ENCODE measurements at regions not wholly inside any gene's neighbourhood (a gene's known extent, or its start where the extent isn't known, plus 50 kb on each side); places are given as distances from the start of the nearest gene placed in this dataset.

GRCh38 chr13:72462726-72463125, 264.7 kb downstream of the MZT1 start:
- Mint-ChIP-seq H3K27me3 (no peaks in the 10 kb centered on the region), H3K36me3 (ENCODE audit: low read depth) (no peaks in the 10 kb centered on the region), H3K4me1 (ENCODE audit: low read depth) (no peaks in the 10 kb centered on the region), H3K4me3 (no peak overlapping the region), H3K27ac (no peak overlapping the region), H3K9me3 (no peaks in the 10 kb centered on the region)
- Histone ChIP-seq H3K27me3 (ENCODE audit: control insufficient read depth in 1 of 2, insufficient read depth in 2 of 2, low read length in 2 of 2) (no peaks in the 10 kb centered on the region), H3K27ac (ENCODE audit: low read depth in 1 of 2, low read length in 2 of 2) (no peak overlapping the region), H3K4me1 (ENCODE audit: insufficient read depth, low read length) (no peaks in the 10 kb centered on the region), H3K4me3 (ENCODE audit: low read length) (no peak overlapping the region), H3K9me3 (ENCODE audit: control insufficient read depth in 1 of 2, insufficient read depth in 1 of 2, low read length in 2 of 2) (no peaks in the 10 kb centered on the region), H3K36me3 (ENCODE audit: insufficient read depth, low read length) (no peaks in the 10 kb centered on the region)
- no peak for DNase-seq
- ATAC-seq (ENCODE audit: poor library complexity) = no peak
- TF ChIP-seq CTCF (IDR thresholded peaks at IDR 0.05) = no peak
- intact Hi-C loops (cut with DNase I, micrococcal nuclease) = no loop called here
- CTCF ChIA-PET = no interaction called here
- POLR2A ChIA-PET = no interaction called here

GRCh38 chr13:72462166-72462565, 265.3 kb downstream of the MZT1 start:
- TF ChIP-seq CTCF (IDR thresholded peaks at IDR 0.05) = no peak
- ChIA-PET POLR2A (no interaction called here), CTCF (no interaction called here)
- no peaks in the 10 kb centered on the region for H3K36me3 ChIP-seq (ENCODE audit: insufficient read depth, low read length)
- no peak for ATAC-seq (ENCODE audit: poor library complexity)
- Mint-ChIP-seq H3K27ac (no peak overlapping the region), H3K9me3 (no peaks in the 10 kb centered on the region), H3K4me1 (ENCODE audit: low read depth) (no peaks in the 10 kb centered on the region), H3K4me3 (no peak overlapping the region), H3K27me3 (no peaks in the 10 kb centered on the region), H3K36me3 (ENCODE audit: low read depth) (no peaks in the 10 kb centered on the region)
- no peak overlapping the region for H3K4me3 ChIP-seq (ENCODE audit: low read length)
- H3K4me1 ChIP-seq (ENCODE audit: insufficient read depth, low read length) = no peaks in the 10 kb centered on the region
- H3K27ac ChIP-seq (ENCODE audit: low read depth in 1 of 2, low read length in 2 of 2) = no peak overlapping the region
- no peak for DNase-seq
- intact Hi-C loops (cut with DNase I, micrococcal nuclease) = no loop called here
- H3K9me3 ChIP-seq (ENCODE audit: control insufficient read depth in 1 of 2, insufficient read depth in 1 of 2, low read length in 2 of 2) = no peaks in the 10 kb centered on the region
- no peaks in the 10 kb centered on the region for H3K27me3 ChIP-seq (ENCODE audit: control insufficient read depth in 1 of 2, insufficient read depth in 2 of 2, low read length in 2 of 2)

GRCh38 chr13:72458701-72459100, 268.7 kb downstream of the MZT1 start:
- Histone ChIP-seq H3K4me3 (ENCODE audit: low read length) (no peak overlapping the region), H3K36me3 (ENCODE audit: insufficient read depth, low read length) (no peaks in the 10 kb centered on the region), H3K27ac (ENCODE audit: low read depth in 1 of 2, low read length in 2 of 2) (no peak overlapping the region), H3K4me1 (ENCODE audit: insufficient read depth, low read length) (no peaks in the 10 kb centered on the region), H3K27me3 (ENCODE audit: control insufficient read depth in 1 of 2, insufficient read depth in 2 of 2, low read length in 2 of 2) (no peaks in the 10 kb centered on the region), H3K9me3 (ENCODE audit: control insufficient read depth in 1 of 2, insufficient read depth in 1 of 2, low read length in 2 of 2) (no peaks in the 10 kb centered on the region)
- Mint-ChIP-seq H3K4me1 (ENCODE audit: low read depth) (no peaks in the 10 kb centered on the region), H3K36me3 (ENCODE audit: low read depth) (no peaks in the 10 kb centered on the region), H3K9me3 (no peaks in the 10 kb centered on the region), H3K27me3 (no peaks in the 10 kb centered on the region), H3K27ac (no peak overlapping the region), H3K4me3 (no peak overlapping the region)
- intact Hi-C loops (cut with DNase I, micrococcal nuclease) = no loop called here
- no peak for DNase-seq
- CTCF ChIA-PET = no interaction called here
- POLR2A ChIA-PET = no interaction called here
- no peak for TF ChIP-seq CTCF (IDR thresholded peaks at IDR 0.05)
- ATAC-seq (ENCODE audit: poor library complexity) = no peak
